HG03439 (cell line): ENCODE measurements at regions not wholly inside any gene's neighbourhood (a gene's known extent, or its start where the extent isn't known, plus 50 kb on each side); places are given as distances from the start of the nearest gene placed in this dataset.
"Not testable (repeated sequence)": the region's sequence is repeated elsewhere in the genome, so short reads cannot be mapped to it uniquely, and the experiment has no call there.

Source experiments
- ATAC-seq: cut with Tn5 transposase; IDR thresholded peaks from one replicate; pipeline ENCODE4 v1.9.1; 2021; ENCODE audit warnings: mild to moderate bottlenecking, moderate library complexity; ENCODE audit not compliant: unreplicated experiment

DNA sequence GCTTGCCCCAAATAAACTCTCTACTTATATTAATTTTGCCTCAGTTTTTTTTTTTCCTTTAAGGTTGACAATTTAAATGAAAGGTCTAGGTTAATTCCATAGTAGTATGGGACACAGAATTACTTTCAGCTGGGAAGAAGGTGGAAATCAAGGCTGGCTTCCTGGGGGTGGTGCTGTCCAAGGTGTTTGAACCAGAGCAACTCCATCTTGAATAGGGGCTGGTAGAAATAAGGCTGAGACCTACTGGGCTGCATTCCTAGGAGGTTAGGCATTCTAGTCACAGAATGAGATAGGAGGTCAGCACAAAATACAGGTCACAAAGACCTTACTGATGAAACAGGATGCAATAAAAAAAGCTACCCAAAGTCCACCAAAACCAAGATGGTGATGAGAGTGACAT, 1190.8 kb upstream of the AUTS2 start:
- ATAC-seq = no peak

DNA sequence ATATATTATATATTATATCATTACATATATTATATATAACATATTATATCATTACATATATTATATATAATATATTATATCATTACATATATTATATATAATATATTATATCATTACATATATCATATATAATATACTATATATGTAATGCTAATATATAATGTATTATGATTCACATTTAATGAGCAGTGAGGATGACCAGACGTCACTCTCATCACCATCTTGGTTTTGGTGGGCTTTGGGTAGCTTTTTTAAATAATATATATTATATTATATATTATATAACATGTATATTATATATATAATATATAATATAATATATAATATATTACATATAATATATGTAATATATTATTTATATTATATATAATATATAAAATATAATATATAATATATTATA, 1189.4 kb upstream of the AUTS2 start:
- no peak for ATAC-seq

DNA sequence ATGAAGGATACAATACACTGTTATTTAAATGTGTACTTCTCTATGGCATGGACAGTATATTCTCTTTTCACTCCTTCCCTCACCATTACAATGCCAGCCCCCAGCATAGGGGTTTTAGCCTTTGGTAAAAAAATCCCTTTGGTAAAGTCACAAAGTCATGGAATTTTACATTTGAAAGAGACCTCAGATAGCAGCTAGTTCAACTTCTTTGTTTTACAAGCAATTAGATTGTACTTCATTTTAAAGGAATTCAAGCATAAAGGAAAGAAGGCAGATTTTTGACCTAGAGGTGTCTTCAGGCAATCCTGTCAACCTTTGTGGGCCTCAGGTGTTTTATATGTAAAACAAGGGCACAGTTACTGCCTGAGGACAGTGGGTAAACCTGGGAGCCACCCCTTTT, 1188.4 kb upstream of the AUTS2 start:
- ATAC-seq = no peak

DNA sequence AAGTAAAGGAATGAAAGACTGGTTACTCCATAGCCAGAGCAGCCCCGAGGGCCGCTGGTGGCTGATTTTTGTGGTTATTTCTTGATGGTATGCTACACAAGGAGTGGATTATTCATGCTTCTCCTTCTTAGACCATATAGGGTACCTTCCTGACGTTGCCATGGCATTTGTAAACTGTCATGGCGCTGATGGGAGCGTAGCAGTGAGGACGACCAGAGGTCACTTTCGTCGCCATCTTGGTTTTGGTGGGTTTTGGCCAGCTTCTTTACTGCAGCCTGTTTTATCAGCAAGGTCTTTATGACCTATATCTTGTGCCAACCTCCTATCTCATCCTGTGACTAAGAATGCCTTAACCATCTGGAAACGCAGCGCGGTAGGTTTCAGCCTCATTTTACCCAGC, 1187.6 kb upstream of the AUTS2 start:
- not testable (repeated sequence) for ATAC-seq

DNA sequence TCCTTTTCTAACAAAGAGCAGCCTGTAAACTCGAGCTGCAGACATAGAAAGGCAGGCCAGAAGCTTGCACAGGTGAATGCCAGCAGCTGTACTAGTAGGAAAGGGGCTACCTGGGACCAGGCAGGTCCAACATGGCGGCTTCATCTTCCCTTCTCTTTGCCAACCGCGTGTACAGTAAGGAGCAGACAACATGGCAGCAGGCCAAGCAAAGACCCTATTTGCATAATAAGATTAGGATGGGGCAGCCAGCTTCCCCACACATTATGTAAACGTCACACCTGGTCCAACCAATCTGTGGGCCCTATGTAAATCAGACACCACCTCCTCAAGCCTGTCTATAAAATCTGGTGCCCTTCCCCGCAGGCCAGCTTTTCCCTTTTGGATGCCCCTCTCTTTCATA, 1186.5 kb upstream of the AUTS2 start:
- no peak for ATAC-seq

DNA sequence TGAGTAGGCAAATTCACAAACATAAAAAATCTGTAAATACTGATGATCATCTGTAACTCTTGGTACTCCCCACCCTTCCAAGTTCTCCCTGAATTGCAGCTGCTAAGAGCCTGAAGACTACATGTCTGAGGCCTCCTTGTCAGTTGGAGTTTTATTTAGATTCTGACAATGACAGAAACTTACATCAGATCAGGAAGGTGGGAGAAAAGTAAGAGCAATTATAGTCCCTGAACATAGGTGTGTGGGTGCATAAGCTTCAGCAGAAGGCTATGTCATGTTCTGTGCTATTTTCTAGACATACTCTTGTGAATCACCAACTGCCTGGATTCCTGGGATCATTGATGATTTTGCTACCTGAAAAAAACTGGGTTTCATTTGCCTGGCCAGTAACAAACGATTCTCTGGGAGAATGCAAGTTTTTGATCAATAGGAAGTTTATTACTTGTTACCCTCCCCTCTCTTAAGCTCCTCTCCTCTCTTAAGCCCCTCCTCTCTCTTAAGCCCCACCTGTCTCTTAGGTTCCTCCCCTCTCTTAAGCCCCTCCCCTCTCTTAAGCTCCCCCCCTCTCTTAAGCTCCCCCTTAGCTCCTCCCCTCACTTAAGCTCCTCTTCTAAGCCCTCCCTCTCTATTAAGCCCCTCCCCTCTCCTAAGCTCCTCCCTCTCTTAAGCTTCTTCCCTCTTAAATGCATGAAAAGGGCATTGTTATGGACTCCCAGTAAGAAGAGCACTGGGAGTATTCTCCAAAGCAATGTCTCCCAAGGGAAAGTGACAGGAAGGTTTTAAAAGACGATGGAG, 1183.4 kb upstream of the AUTS2 start:
- ATAC-seq = no peak

DNA sequence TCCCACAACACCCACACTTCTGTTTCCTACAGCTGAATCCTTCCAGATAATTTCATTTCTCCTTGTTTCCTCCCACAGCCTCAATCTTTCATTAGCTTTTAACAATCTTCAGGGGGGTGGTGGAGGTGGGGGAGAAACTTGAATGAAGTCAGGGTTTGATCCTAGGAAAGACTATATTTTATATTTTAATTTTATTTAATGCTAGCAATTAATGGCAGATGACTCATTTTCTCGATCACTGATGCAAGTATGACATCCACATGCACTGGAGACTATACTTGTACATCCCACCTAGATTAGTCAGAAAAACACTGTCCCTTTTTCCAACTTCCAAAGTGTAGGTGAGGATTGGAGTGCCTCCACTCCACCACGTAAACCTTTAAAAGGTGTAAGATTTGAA, 1181.3 kb upstream of the AUTS2 start:
- no peak for ATAC-seq

DNA sequence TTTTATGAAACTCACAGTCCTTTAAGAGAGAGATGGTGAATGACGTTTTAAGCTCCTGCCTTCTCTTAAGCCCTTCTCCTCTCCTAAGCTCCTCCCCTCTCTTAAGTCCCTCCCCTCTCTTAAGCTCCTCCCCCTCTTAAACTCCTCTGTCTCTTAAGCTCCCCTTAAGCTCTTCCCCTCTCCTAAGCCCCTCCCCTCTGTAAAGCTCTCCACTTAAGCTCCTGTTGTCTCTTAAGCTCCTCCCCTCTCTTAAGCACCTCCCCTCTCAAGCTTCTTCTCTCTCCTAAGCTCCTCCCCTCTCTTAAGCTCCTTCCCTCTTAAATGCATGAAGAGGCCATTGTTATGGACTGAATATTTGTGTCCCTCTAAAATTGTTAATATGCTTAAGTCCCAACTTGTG, 1180.6 kb upstream of the AUTS2 start:
- no peak for ATAC-seq

DNA sequence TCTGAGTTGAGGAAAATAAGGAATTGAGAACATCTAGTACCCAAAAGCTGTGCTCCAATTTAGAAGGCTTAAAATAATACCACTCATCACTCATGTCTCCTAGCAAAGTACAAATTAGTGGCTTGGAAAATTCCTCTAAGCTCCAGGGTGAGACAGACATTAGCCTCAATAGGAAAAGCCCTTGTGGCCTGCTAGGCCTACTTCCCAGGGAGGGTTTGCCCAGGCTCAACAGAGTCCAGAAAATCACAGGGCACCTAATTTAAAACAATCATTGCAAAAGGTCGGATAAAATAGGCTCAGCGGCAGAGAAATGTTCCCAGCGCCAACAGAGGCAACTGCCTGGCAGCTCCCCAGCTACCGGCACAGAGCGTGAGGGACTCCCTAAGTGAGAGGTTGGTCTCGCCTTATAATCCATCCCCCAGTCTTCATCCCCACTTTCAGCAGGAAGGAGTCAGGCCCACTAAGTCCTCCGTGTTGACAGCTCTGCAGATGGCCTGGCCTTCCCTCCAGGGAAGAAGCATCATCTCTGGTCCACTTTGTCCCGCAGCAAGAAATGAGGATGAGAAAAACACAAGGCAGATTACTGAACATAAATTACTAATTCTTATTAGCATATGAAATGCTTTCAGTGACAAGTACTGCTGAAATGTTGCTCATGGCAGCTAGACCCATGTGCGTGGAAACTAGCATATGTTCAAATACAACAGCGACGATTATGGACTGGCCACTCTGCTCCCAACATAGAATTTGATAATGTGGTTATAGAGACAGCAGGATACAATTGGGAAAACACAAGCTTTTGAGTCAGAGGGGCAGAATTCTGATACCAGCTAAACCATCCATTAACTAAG, 1177.7 kb upstream of the AUTS2 start:
- no peak for ATAC-seq

DNA sequence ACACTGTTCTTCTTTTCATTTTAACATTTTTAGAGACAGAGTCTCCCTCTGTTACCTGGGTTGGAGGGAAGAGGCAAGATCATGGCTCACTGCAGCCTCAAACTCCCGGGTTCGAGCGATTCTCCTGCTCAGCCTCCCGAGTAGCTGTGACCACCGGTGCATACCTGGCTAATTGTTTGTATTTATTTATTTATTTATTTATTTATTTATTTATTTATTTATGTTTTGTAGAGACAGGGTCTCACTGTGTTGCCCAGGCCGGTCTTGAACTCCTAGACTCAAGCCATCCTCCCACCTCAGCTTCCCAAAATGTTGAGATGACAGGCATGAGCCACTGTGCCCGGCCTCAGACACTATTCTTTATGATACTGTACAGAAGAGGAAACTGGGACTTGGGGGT, 1176.6 kb upstream of the AUTS2 start:
- no peak for ATAC-seq

DNA sequence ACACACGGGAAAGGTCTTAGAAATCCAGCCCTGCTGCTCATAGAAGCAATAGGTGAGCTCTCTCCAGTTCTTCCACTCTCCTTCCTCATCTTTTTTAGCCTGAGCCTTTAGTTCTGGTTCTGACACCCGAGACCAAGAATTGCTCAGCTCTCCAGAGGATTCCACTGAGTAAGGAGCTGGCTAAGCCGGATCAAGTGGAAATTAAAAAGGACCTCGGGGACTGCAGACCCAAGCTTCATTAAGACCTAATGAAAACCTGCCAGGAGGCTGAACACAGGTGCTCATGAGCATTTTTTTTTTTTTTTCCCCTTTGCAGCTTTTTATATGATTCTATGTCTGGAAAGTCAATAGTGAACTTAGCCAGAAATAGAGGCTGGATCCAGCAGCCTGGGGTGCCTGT, 1176.0 kb upstream of the AUTS2 start:
- ATAC-seq = no peak

DNA sequence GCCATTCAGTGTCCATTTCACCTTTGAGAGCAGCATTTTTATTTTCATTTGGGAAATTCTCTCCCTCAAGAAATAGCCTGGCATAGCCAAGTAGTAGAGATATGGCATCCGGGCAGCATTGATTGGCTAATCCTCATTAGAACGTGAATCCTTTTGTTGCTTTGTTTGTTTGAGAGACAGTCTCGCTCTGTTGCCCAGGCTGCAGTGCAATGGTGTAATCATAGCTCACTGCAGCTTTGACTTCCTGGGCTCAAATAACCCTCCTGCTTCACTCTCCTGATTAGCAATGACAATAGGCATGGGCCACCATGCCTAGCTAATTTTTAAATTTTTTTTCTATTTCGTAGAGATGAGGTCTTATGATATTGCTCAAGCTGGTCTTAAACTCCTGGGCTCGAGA, 1174.9 kb upstream of the AUTS2 start:
- no peak for ATAC-seq

DNA sequence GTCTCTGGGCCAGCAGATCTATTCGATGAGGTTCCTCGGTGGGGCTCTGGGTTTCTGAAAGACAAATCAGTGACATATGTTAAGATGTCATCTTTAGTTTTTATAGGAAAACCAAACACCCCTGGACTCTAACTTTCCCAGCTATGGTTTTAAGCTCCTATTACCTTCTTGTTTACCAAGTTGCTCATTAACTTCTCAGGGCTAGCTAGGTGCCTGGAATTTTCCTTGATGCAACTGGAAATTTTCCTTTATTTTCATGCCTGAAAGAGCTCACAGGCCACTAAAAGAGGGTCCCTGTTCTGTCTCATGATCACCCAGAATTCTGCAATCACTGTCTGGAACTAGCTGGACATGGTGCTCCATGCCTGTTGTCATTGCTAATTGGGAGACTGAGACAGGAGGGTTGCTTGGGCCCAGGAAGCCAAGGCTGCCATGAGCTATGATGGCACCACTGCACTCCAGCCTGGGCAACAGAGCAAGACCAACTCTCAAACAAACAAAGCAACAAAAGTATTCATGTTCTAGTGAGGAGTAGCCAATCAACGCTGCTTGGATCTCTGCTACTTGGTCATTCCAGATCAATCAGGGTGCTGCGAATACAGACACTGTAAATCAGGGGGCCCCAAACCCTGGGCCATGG, 1173.5 kb upstream of the AUTS2 start:
- no peak for ATAC-seq

DNA sequence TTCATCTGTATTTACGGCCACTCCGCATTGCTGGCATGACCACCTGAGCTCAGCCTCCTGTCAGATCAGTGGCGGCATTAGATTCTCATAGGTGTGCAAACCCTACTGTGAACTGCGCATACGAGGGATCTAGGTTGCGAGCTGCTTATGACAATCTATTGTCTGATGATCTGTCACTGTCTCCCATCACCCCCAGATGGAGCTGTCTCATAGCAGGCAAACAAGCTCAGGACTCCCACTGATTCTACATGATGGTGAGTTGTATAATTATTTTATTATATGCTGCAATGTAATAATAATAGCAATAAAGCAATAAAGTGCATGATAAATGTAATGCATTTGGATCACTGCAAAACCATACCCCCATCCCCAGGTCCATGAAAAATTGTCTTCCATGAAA, 1172.9 kb upstream of the AUTS2 start:
- no peak for ATAC-seq

DNA sequence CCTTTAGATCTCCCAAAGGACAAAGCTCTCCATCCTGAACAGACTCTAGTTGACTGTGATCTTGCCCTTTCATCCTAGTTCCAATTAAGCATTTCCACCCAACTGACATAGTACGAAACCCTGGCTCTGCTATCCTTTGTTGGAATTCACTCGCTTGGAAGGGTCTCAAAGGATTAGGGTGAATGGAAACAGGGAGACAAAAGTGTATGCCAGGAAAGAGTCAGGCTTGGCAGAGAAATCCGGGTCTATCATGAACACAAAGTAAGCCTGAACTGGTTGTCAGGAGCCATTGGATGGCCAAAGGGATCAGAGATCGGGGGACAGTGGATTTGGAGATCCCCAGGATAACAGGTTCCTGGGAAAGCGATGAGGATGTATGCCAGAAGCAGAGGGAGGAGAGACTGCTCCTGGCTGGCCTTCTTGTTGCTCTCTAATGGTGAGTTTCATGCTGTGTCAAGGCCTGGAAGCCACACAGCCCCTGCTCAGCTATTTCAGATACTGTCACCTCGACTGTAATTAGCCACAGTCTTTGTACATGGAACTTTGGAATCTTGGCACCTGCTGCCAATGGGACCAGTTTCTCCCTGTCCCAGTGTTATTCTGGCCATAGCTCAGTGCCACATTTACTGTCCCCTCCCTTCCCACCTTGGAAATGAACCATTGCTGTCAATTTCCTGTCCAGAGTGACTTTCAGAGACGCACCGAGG, 1168.7 kb upstream of the AUTS2 start:
- no peak for ATAC-seq

DNA sequence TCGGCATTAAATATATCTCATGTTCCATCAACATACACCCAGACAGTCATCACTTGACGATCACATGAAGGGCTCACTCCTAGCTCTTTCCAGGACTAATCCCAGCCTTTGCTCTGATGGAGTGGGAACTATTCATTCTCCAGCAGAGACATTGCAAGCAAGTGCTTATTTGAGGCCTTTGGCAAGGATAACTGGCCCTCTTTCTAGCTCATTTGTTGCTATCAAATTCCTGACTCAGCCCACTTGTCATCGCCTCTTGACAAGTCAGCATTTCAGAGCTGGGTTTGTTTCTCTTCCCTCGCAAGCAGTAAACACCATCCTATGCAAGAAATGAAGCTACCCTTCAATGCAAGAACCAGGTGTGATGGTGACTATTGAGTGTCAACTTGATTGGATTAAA, 1165.7 kb upstream of the AUTS2 start:
- ATAC-seq = no peak

DNA sequence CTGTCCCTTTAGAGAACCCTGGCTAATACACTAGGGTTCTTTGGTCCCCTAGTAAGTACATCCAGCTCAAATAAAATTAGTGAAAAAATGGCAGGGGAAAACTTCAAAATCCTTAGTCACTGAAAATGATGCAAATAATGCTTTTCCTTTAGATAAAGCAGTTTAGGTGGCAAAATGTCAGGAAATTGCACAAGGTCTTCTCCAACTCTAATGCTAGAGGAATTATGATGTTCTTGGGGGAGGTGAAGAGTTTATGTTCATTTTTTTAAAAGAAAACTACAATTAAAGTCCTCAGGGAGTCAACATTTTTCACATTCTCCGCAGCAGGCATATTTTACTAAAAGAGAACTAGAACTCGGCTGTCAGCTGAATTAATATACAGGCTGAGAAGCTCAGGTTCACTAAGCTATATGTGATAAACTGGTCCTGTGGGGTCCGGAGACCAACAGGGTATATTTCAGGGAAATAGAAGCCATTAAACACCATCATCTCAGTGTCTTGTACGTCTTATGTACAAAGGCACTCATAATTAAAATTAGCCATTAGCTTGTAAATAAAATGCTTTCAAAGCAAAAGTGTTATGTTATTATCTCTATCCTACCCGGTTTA, 1164.7 kb upstream of the AUTS2 start:
- ATAC-seq = no peak

DNA sequence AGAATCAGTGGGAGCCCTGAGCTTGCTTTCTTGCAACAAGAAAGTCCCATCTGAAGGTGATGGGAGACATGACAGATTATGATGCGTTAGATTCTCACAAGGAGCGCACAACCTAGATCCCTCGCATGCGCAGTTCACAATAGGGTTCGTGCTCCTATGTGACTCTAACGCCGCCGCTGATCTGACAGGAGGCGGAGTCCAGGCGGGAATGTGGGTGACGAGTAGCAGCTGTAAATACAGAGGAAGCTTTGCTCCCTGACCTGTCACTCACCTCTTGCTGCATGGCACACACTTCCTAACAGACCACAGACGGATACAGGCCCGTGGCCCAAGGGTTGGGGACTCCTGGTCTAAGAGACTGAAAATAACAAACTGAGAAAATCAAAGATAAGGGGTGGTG, 1163.4 kb upstream of the AUTS2 start:
- ATAC-seq = no peak

DNA sequence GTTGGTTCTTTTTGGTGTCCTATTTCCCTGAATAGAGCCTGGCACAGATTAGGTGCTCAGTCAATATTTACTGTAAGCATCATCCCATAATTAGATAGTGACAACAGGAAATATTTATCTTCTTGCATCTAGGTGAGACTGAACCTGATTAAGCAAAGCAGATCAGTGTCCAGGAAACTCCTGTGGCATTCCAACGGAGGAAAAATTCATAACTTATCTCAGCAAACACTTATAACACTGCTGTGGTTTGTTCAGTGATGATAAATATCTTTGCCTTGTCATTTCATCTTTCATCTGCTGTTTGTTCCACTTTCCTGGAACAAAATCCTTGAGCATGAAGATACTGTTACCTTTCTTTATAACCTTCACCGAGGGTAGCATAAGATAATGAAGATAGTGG, 1160.3 kb upstream of the AUTS2 start:
- ATAC-seq = no peak

DNA sequence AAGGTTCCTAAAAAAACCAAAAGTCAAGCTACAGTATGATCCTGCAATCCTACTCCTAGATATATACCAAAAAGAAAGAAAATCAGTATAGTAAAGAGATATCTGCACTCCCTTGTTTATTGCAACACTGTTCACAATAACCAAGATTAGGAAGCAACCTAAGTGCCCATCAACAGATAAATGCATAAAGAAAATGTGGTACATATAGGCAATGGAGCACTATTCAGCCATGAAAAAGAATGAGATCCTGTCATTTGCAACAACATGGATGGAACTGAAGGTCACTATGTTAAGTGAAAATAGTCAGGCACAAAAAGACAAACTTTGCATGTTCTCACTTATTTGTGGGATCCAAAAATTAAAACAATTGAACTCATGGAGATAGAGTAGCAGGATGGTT, 1159.5 kb upstream of the AUTS2 start:
- no peak for ATAC-seq

DNA sequence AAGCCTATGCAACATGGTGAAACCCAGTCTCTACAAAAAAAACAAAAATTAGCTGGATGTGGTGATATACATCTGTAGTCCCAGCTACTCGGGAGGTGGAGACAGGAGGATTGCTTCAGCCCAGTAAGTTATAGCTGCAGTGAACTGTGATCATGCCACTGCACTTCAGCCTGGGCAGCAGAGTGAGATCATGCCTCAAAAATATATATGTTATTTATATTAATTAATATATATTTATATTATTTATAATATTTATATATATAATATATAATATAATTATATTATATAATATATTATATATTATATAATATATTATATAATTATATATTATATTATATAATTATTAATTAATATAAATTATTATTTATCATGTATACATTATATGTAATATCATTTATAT, 1158.4 kb upstream of the AUTS2 start:
- ATAC-seq = no peak
